ENCODE measurements at regions not wholly inside any gene's neighbourhood (a gene's known extent, or its start where the extent isn't known, plus 50 kb on each side); places are given as distances from the start of the nearest gene placed in this dataset.
"Not testable (repeated sequence)": the region's sequence is repeated elsewhere in the genome, so short reads cannot be mapped to it uniquely, and the experiment has no call there.

DNA sequence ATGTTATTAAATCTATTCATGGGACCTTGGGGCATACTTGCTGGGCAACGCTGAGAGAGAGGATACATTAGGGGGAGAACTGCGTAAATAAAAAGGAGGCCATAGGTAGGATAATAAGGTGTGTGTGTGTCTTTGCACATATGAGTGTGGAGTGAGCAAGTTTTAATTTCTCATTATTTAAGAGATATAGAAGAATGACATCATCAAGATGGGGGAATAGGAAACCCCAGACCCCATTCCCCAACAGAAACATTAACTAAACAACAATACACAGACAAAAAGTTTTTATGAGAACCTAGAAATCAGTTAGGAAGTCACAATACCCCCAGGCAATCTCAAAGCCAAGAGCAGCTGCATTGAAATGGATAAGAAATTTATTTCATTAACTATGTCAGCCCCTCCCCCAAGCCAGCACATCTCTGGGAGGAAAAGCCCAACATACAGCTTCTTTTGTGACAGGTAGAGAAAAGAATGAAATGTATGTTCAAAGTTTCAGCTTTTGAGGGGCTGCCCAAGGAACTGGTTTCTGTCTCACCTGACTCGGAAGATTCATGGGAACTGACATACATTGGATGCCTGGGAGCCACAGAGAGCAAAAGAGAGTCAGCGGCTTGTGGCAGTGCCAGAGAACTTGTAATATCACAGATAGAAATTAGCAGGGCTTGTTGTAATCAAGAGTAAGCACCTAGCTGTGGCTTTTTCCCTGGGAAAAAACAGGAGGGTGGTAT is 234.3 kb upstream of the NFIA start:
- DNase-seq = no peak

- no peak for DNase-seq
Measured at GRCh38 chr1:60847391-60847790, 235.0 kb upstream of the NFIA start.

- not testable (repeated sequence) for DNase-seq
Measured at GRCh38 chr1:60845659-60846058, 236.7 kb upstream of the NFIA start.

DNA sequence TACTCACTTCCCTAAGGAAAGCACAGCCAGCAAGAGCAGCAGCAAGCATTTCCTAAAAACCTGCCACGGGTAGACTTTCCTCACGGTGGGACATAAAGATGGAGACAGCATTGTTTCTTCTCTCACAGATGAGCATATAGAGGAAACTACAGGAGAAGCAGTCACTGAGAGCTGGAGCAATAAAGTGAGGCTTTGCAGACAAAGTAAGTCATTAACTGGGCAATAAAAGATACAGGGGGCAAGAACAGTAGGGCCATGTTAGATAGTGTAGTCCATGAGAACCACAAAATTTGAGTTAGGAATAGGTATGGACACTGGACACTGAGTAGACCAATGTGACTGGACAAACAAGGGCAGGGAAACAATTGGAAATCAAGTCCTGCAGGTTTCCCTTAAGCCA is 240.1 kb upstream of the NFIA start:
- DNase-seq = no peak

DNA sequence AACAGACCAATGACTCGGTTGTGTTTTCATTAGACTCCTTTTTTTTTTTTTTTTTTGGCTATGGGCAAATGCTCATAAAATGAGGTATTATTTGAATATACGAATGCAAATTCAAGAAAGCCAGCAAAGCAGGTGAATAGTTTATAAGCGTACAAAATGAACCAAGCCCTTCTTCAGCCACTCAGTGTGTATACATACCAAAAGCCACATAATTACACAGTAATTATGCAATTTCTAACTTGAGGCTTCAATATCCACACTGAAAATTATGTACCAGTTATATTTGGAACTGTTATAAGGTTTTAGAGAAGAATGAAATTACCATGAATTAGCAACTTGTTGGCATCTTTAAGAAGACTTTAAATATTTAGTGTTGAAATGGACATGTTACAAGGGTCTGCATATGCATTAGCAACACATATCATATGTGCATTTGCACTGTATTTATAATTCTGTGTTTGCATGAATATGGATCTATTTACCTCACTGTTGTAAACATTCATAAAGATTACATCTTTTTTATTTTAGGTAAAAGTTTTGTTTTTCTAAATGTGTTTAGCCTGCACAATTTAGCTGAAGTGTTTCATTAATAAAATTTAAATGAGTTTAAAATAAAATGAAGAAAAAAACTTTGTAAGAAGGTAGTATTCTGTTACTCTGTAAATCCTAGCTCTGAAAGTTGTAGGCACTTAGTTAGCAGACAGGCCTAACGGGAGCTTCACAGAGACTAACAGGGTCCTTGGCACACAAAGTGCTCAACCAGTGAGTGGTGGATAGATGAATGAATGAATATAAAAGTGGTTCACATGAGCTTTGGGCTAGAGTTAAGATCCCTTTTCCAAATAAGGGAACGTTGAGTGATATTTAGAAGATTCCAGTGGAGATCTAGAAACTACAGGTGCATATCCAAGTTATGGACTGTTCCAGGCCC is 241.0 kb upstream of the NFIA start:
- DNase-seq = no peak

- DNase-seq = not testable (repeated sequence)
Measured at GRCh38 chr1:60840476-60840875, 241.9 kb upstream of the NFIA start.

- DNase-seq = no peak
Measured at GRCh38 chr1:60835649-60836048, 246.7 kb upstream of the NFIA start.

- DNase-seq = no peak
Measured at GRCh38 chr1:60833173-60833572, 249.2 kb upstream of the NFIA start.

DNA sequence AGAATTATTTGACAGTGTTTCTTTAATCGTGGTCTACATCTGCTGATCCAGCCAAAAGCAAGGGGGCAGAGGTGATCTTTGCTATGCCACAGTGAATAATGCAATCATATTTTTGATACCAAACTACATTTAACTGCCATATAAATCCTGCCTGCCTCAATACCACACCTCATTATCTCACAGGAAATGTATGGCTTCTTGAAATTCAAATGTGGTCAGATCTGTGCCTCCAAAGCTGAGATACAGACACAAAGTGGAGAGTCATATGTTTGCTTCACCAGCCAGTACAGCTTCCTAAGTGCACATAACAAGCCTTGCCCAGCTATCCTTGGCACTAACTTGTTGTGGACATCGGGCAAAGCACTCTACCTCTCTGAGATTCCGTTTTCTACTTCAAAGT is 250.0 kb upstream of the NFIA start:
- no peak for DNase-seq

- DNase-seq = no peak
Measured at GRCh38 chr1:60831780-60832179, 250.6 kb upstream of the NFIA start.

DNA sequence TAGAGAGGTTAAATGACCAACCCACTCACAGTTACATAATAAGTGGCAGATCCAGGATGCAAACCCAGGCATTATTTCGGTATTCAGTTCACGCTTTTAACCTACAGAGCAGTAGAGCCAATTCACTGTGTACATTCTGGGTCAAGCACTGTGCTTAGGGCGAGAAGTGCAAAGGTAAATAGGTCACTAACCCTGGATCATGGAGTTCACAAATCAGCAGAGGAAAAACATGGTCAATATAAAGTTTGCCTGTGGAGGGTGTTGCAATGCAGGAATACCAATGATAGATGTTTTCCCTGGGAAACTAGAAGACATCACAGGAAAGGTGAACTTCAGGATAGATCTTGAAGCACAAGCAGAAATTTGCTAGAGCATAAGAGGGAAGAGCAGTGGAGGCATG is 253.4 kb upstream of the NFIA start:
- no peak for DNase-seq

- DNase-seq = no peak
Measured at GRCh38 chr1:60826320-60827094, 255.9 kb upstream of the NFIA start.

DNA sequence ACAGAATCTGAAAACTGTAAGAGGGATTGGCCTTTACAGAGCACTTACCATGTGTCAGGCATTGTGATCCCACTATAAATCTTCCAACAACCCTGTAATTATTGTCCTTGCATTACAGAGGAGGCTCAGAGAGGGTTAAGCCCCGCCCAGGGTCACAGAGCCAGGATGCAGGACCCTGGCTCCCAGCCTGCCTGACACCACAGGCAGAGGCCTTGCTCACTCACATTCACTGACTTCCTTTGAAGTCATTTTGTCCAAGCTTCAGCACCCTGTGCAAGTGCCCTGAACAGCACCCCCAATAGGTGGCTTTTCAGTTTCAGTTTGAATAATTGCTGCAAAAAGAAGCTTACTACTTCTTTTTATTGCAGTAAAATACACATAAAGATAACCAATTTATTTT is 256.8 kb upstream of the NFIA start:
- no peak for DNase-seq

GRCh38 chr1:60823151-60823550 is 259.2 kb upstream of the NFIA start:
- DNase-seq = no peak

- no peak for DNase-seq
Measured at GRCh38 chr1:60822252-60822651, 260.1 kb upstream of the NFIA start.

DNA sequence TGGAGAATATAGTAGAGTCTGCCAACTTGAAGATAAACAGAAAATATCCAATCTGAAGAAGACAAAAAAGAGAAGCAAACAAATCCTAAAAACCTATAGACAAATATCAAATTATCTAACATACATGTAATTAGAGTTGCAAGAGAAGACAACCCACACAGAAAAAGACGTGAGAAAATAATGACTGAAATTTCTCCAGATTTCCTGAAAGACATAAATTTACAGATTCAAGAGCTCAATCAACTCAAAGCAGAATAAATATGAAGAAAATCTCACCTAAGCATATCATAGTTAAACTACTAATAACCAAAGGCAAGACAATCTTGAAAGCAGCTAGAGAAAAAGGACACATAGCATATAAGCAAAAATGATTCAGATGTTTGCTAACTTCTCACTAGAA is 261.2 kb upstream of the NFIA start:
- DNase-seq = no peak

- no peak for DNase-seq
Measured at GRCh38 chr1:60818969-60819701, 263.2 kb upstream of the NFIA start.

GRCh38 chr1:60813071-60813470 is 269.3 kb upstream of the NFIA start:
- DNase-seq = no peak

GRCh38 chr1:60809204-60809980 is 273.0 kb upstream of the NFIA start:
- DNase-seq = no peak

GRCh38 chr1:60808676-60809075 is 273.7 kb upstream of the NFIA start:
- no peak for DNase-seq

DNA sequence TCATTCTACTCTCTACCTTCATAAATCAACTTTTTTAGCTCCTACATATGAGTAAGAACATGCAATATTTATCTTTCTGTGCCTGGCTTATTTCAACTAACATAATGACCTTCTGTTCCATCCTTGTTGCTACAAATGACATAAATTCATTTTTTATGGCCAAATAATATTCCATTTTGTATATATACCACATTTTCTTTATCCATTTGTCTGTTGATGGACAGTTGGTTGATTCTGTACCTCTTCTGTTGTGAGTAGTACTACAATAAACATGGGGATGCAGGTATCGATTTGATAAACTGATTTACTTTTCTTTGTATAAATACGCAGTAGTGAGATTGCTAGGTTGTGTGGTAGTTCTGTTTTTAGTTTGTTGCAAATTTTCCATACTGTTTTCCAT is 279.5 kb upstream of the NFIA start:
- no peak for DNase-seq

DNA sequence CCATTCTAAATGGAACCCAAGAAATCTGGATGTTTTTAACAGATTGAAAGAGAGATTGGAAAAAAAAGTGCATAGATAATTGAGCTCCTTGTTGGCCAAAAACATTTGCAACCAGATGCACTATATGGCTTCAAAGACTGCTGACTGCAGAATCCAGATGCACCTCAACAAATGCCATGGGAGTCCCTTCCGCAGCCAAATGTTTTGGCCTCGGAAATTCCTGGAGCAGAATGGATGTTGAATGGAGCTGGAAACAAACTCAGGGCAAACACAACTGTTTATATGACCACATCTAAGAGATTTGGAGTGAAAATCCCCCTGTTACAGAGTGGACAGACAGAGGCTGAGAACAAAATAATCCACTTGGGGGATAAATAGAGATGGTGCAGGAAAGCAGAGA is 285.0 kb upstream of the NFIA start:
- no peak for DNase-seq
